Esophagus squamous epithelium (tissue), 4 donors: ENCODE measurements at regions not wholly inside any gene's neighbourhood (a gene's known extent, or its start where the extent isn't known, plus 50 kb on each side); places are given as distances from the start of the nearest gene placed in this dataset.

Experiments used
- CTCF ChIP-seq, 6 experiments: fragments of 450-650 bp in 4 of 6; fragments of 200-600 bp in 2 of 6; sonication (generic) in 2 of 6; IDR thresholded peaks; one replicate each; pipeline ENCODE4 v1.5.1; 2016 to 2019; ENCODE audit warnings: antibody characterized with exemption in 6 of 6, mild to moderate bottlenecking in 4 of 6, moderate library complexity in 4 of 6
- POLR2A ChIP-seq, 4 donors: fragments of 450-650 bp; IDR thresholded peaks; one replicate each; pipeline ENCODE4 v1.6.1; 2017; ENCODE audit warnings: antibody characterized with exemption in 4 of 4, mild to moderate bottlenecking in 4 of 4, moderate library complexity in 3 of 4

DNA sequence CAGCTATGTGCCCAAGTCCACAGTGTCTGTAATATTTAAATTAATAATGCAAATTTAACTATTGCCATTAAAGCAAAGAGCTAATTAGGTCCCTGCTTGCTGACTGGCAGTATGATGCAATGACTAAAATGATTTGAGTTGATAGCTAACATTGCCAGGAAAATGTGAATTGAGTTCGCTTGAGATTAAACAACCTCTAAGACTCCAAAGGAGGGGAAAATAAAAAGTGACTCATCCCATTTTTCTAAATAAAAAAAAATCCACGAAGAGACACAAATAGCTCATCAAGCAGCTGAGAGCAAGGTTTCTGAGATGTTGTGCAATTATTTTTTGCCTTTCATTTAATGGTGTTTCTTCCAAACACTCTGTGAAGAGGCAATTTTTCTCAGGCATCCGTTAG lies 413.0 kb downstream of the MTX2 start:
- TF ChIP-seq CTCF (IDR thresholded peaks at IDR 0.05) (no peak), POLR2A (IDR thresholded peaks at IDR 0.05) (no peak)
